Vagina (tissue), 2 donors: ENCODE measurements at regions not wholly inside any gene's neighbourhood (a gene's known extent, or its start where the extent isn't known, plus 50 kb on each side); places are given as distances from the start of the nearest gene placed in this dataset.

ENCODE experiments used
- DNase-seq, 2 donors: peaks; one replicate each; pipeline ENCODE4 v3.0.0-alpha.2; 2017; ENCODE audit errors: extremely low spot score in 2 of 2
- H3K27ac ChIP-seq: fragments of 200-600 bp; sonication (generic); one replicate; pipeline ENCODE4 v1.5.1; 2019
- H3K27me3 ChIP-seq: fragments of 200-600 bp; sonication (generic); one replicate; pipeline ENCODE4 v1.5.1; 2019
- H3K36me3 ChIP-seq, 2 donors: fragments of 200-600 bp; sonication (generic); one replicate each; pipeline ENCODE4 v1.5.1; 2017 to 2019
- H3K4me1 ChIP-seq: fragments of 200-600 bp; sonication (generic); one replicate; pipeline ENCODE4 v1.5.1; 2019
- H3K4me3 ChIP-seq, 2 donors: fragments of 200-600 bp; sonication (generic); 1 replicate in 1 of 2; 2 replicates in 1 of 2; pipeline ENCODE4 v1.5.1; 2016 to 2019
- H3K9me3 ChIP-seq: fragments of 200-600 bp; sonication (generic); one replicate; pipeline ENCODE4 v1.5.1; 2019
- CTCF ChIP-seq, 3 experiments: fragments of 450-650 bp in 2 of 3; fragments of 200-600 bp in 1 of 3; sonication (generic) in 1 of 3; IDR thresholded peaks; one replicate each; pipeline ENCODE4 v1.5.1; 2017 to 2019; ENCODE audit warnings: antibody characterized with exemption in 3 of 3, mild to moderate bottlenecking in 2 of 3, moderate library complexity in 2 of 3
- POLR2A ChIP-seq, 2 donors: fragments of 450-650 bp; IDR thresholded peaks; one replicate each; pipeline ENCODE4 v1.6.1; 2017; ENCODE audit warnings: antibody characterized with exemption in 2 of 2, mild to moderate bottlenecking in 2 of 2, moderate library complexity in 2 of 2
- POLR2AphosphoS5 ChIP-seq, 2 donors: sonication (generic); formaldehyde crosslinking; IDR thresholded peaks; one replicate each; pipeline ENCODE4 v1.9.0; 2017; ENCODE audit warnings: antibody characterized with exemption in 2 of 2, mild to moderate bottlenecking in 2 of 2, low read depth in 1 of 2; ENCODE audit not compliant: insufficient read depth in 1 of 2
- intact Hi-C: fragments of 100-400 bp; cut with DNase I; formaldehyde crosslinking; loops from one replicate; pipeline ENCODE4 v1.15.1; 2023

- no peaks in the 10 kb centered on the region for H3K4me1 ChIP-seq
- no peak overlapping the region for H3K27ac ChIP-seq
- no peaks in the 10 kb centered on the region for H3K9me3 ChIP-seq
- H3K36me3 ChIP-seq, result no peaks in the 10 kb centered on the region
- intact Hi-C loops, result no loop called here
- H3K27me3 ChIP-seq, result no peaks in the 10 kb centered on the region
- no peak for DNase-seq
- TF ChIP-seq POLR2AphosphoS5 (IDR thresholded peaks at IDR 0.05; ENCODE audit: insufficient read depth in 1 of 2, low read depth in 1 of 2) (no peak), CTCF (IDR thresholded peaks at IDR 0.05) (no peak), POLR2A (IDR thresholded peaks at IDR 0.05) (no peak)
- H3K4me3 ChIP-seq, result no peak overlapping the region
These were observed 499.1 kb downstream of the RASEF start for GRCh38 chr9:82563841-82564240.

DNA sequence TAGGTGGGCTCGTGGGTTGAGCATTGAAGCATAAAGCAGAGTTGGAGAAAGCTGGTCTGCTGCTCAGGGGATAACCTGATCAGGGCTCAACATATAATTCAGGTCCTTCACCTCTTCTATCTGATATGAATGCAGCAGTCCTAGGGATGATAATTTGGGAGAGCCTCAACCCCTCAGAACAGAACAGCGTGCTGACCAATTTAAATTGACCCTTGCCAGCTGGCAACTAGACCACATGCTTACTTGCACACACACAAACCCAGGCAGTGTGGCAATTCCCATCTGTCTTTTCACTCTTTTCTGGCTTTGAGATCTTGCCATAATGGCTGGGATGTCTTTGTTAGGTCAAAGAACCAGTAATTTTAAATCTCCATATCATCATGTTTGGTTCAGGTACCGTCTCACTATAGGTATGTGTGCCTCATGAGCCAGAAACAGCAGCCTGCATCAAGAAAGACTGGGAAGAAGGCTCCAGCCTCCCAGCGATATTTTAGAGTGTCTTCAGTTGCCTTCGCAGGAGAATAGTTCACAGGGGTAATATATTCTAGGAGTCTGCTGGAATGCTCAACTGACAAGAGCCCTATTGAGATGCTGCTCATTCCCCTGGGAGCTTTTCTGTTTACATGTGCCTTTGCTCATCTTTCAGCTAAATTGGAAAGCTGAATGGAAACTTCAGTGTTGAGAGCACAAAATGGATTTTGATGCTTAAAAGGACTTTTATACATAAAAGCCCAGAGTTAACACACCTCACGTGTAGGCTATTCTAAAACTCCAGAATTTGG, 497.6 kb downstream of the RASEF start:
- peak overlapping the region in 1 of 2 donors; percentile 5 for H3K4me3 ChIP-seq
- TF ChIP-seq POLR2AphosphoS5 (IDR thresholded peaks at IDR 0.05; ENCODE audit: insufficient read depth in 1 of 2, low read depth in 1 of 2), result no peak
- TF ChIP-seq POLR2A (IDR thresholded peaks at IDR 0.05), result no peak
- no peak for TF ChIP-seq CTCF (IDR thresholded peaks at IDR 0.05)
- H3K27me3 ChIP-seq, result no peaks in the 10 kb centered on the region
- H3K36me3 ChIP-seq, result no peaks in the 10 kb centered on the region
- no peak for DNase-seq
- H3K4me1 ChIP-seq, result no peaks in the 10 kb centered on the region
- H3K9me3 ChIP-seq, result no peaks in the 10 kb centered on the region
- intact Hi-C loops, result no loop called here
- no peak overlapping the region for H3K27ac ChIP-seq

DNA sequence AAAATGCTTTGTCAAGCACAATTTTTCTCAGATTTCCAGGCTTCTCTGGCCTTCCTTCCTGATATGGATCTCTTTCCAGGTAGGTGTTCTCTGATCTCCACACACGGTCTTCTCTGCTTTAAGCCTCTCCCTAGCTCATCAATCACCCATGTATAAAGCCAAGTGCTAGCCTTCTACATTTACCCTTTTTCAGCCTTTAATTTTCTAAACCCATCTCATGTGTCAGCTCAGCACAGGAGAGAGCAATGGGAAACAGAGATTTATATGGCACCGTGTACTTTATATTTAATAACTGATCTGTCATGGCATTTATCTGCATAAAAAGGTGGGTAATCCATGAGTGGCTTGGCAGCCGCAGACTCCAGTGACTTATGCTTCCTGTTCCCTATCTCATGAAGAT, 495.0 kb downstream of the RASEF start:
- no peaks in the 10 kb centered on the region for H3K9me3 ChIP-seq
- no peak overlapping the region for H3K27ac ChIP-seq
- H3K36me3 ChIP-seq, result no peaks in the 10 kb centered on the region
- H3K27me3 ChIP-seq, result no peaks in the 10 kb centered on the region
- DNase-seq, result no peak
- intact Hi-C loops, result no loop called here
- TF ChIP-seq CTCF (IDR thresholded peaks at IDR 0.05) (no peak), POLR2A (IDR thresholded peaks at IDR 0.05) (no peak), POLR2AphosphoS5 (IDR thresholded peaks at IDR 0.05; ENCODE audit: insufficient read depth in 1 of 2, low read depth in 1 of 2) (no peak)
- H3K4me1 ChIP-seq, result no peaks in the 10 kb centered on the region
- no peak overlapping the region for H3K4me3 ChIP-seq

DNA sequence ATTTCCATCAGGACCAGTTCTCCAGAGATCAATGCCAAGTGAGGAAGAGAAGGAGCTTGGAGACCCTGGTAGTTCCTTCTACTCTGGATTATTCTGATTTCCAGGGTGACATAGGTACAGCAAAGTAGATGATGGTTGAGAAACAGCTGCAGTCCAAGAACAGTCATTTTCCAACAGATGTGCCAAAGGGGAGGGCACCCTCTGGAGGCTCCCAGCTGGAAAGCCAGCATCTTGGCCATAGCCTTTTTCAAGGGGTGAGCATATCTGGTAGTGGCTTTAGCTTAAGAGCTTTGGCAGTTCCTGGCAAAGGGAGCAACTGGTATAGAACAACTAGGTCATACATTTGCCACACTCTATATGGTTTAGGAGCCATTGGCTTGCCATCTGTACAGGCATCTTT, 492.7 kb downstream of the RASEF start:
- Histone ChIP-seq H3K4me1 (no peaks in the 10 kb centered on the region), H3K27me3 (no peaks in the 10 kb centered on the region), H3K4me3 (no peak overlapping the region), H3K36me3 (no peaks in the 10 kb centered on the region), H3K9me3 (peaks cover 5% of the 10 kb centered on the region), H3K27ac (no peak overlapping the region)
- no peak for TF ChIP-seq POLR2AphosphoS5 (IDR thresholded peaks at IDR 0.05; ENCODE audit: insufficient read depth in 1 of 2, low read depth in 1 of 2)
- TF ChIP-seq POLR2A (IDR thresholded peaks at IDR 0.05), result no peak
- no peak for TF ChIP-seq CTCF (IDR thresholded peaks at IDR 0.05)
- no peak for DNase-seq
- intact Hi-C loops, result no loop called here

- Histone ChIP-seq H3K9me3 (peaks cover 5% of the 10 kb centered on the region), H3K4me3 (no peak overlapping the region), H3K4me1 (no peaks in the 10 kb centered on the region), H3K36me3 (no peaks in the 10 kb centered on the region), H3K27ac (no peak overlapping the region), H3K27me3 (no peaks in the 10 kb centered on the region)
- intact Hi-C loops, result no loop called here
- DNase-seq, result no peak
- no peak for TF ChIP-seq CTCF (IDR thresholded peaks at IDR 0.05)
- TF ChIP-seq POLR2AphosphoS5 (IDR thresholded peaks at IDR 0.05; ENCODE audit: insufficient read depth in 1 of 2, low read depth in 1 of 2), result no peak
- no peak for TF ChIP-seq POLR2A (IDR thresholded peaks at IDR 0.05)
These were observed 491.4 kb downstream of the RASEF start for GRCh38 chr9:82571540-82571939.
